ENCODE measurements at regions not wholly inside any gene's neighbourhood (a gene's known extent, or its start where the extent isn't known, plus 50 kb on each side); places are given as distances from the start of the nearest gene placed in this dataset.

DNA sequence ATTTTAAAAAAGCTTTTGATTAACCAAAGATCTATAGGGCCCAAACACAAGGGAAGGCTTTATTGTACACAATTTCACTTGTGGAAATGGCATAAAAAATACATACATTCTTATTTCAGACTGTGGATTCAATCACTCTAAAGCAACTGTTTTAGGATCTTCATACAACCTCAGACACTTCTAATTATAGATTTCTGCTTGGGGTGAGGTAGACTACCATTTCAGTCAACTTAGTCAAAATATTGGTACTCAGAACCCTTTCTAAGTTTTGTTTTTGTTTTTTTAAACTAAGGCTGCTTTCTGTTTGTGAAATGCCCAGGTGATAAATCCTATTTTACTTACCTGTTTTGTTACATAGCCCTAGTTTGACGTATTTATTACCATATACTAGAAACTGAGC is 284.5 kb upstream of the RASA1 start:
- Mint-ChIP-seq H3K27ac (no peak overlapping the region), H3K4me1 (ENCODE audit: low read depth) (peaks cover 30% of the 10 kb centered on the region), H3K9me3 (peaks cover 8% of the 10 kb centered on the region), H3K4me3 (no peak overlapping the region), H3K27me3 (no peaks in the 10 kb centered on the region), H3K36me3 (ENCODE audit: low read depth) (no peaks in the 10 kb centered on the region)
- intact Hi-C loops (cut with micrococcal nuclease) = loop anchor here (10.0 kb wide), 1 partner anchor 368 kb away; the partner anchor contains the start of gene COX7C

DNA sequence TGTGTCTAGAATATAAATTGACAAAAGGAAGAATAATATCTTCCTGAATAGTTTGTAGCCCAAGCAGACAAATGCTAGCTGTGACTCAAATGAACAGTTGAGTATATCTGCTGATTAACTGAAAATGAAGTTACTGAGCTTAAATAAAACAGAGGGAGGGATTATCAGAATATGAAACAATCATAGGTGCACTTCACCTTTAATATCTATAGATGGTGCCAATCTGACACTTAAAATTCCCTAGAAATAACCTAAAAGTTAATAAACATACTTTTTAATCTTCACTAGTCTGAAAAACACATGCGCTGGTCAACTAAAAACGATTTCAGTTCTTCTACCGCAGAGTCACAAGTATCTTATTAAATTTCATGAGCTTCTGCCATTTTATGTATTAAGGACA is 280.8 kb upstream of the RASA1 start:
- Mint-ChIP-seq H3K4me3 (no peak overlapping the region), H3K36me3 (ENCODE audit: low read depth) (no peaks in the 10 kb centered on the region), H3K27ac (no peak overlapping the region), H3K9me3 (peaks cover 5% of the 10 kb centered on the region), H3K4me1 (ENCODE audit: low read depth) (peaks cover 4% of the 10 kb centered on the region), H3K27me3 (no peaks in the 10 kb centered on the region)
- intact Hi-C loops (cut with micrococcal nuclease) = loop anchor here (10.0 kb wide), 1 partner anchor 372 kb away; the partner anchor contains the start of gene COX7C

DNA sequence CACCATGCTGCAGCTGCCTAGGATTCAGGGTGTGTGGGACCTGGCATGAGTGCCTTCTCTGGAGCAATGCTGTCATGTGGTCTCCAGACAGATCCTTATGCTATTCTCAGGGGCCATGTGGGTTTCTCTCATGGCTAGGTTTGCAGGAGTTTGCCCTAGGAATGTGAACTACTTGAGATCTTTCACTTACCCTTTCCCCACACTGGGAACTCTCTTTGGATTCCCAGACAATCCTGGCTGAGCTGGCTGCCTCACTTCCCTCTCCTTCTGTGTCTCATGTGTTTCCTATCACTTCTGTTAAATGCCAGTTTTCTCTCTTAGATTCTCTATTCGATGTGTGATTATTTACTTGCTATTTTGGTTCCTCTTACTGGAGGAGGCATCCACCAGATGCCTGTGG is 270.2 kb upstream of the RASA1 start:
- H3K27me3 Mint-ChIP-seq = no peaks in the 10 kb centered on the region
- H3K36me3 Mint-ChIP-seq (ENCODE audit: low read depth) = no peaks in the 10 kb centered on the region
- no peak overlapping the region for H3K4me3 Mint-ChIP-seq
- intact Hi-C loops (cut with micrococcal nuclease) = no loop called here
- peak overlapping the region; percentile 7 for H3K27ac Mint-ChIP-seq
- peaks cover 22% of the 10 kb centered on the region for H3K4me1 Mint-ChIP-seq (ENCODE audit: low read depth)
- peaks cover 9% of the 10 kb centered on the region for H3K9me3 Mint-ChIP-seq

DNA sequence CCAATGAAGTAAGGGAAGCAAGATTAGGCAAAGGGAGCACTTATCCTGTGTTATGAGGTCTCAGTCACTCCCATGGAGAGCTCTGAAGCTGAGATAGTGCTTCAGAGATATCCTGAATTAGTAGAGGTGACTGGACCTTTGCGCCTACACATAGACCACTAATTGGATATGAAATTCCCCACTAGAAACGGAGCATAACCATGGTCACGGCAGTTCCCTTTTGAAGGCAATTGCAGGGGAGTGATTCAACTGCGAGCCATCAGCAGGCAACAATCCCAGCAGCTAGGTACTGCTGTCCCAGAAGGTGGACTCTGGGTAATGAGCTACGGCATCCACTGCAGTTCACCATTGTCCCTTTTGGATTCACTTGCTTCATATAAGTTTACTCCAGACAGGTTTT is 267.7 kb upstream of the RASA1 start:
- no peak overlapping the region for H3K27ac Mint-ChIP-seq
- peaks cover 9% of the 10 kb centered on the region for H3K9me3 Mint-ChIP-seq
- H3K36me3 Mint-ChIP-seq (ENCODE audit: low read depth) = no peaks in the 10 kb centered on the region
- H3K27me3 Mint-ChIP-seq = no peaks in the 10 kb centered on the region
- H3K4me3 Mint-ChIP-seq = no peak overlapping the region
- H3K4me1 Mint-ChIP-seq (ENCODE audit: low read depth) = peaks cover 32% of the 10 kb centered on the region
- intact Hi-C loops (cut with micrococcal nuclease) = no loop called here

DNA sequence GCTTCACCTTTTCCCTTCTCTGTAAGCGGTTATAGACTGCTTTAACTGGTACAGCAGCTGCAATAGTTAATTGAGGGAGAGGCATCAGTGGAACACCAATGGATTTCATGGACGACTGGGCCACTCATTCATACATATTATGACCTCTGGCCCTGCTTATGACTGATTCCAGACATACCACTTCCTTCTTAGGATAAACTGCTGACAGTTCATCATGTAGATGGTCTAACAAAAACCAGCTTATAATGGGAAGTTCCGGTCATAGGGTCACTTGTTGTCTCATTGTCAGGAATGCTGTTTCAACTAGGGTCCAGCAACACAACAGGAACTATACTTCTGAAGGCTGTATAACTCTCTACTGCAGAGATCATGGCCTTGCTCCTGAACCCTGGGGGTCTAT is 265.2 kb upstream of the RASA1 start:
- no peak overlapping the region for H3K4me3 Mint-ChIP-seq
- H3K27me3 Mint-ChIP-seq = no peaks in the 10 kb centered on the region
- intact Hi-C loops (cut with micrococcal nuclease) = no loop called here
- H3K4me1 Mint-ChIP-seq (ENCODE audit: low read depth) = peaks cover 24% of the 10 kb centered on the region
- peaks cover 9% of the 10 kb centered on the region for H3K9me3 Mint-ChIP-seq
- H3K27ac Mint-ChIP-seq = peak overlapping the region; percentile 44
- no peaks in the 10 kb centered on the region for H3K36me3 Mint-ChIP-seq (ENCODE audit: low read depth)

DNA sequence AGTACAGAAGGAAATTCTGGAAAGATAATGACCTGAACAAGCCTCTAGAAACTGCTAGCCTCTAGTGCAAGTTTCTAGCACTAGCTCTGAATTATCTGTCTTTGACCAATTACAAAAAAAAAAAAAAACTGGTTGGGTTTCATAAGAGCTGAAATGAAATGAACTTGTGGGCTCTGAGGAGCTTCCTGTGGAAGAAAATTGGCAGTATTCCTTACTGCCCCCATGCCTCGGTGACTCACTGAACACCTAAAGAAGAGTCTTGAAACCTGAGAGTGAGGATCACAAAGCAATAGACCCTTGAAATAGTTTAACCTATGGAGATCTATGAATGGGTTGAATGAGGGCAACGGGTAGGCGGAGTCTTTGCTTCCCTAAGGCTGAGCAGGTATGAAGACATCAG is 263.6 kb upstream of the RASA1 start:
- Mint-ChIP-seq H3K4me3 (no peak overlapping the region), H3K36me3 (ENCODE audit: low read depth) (no peaks in the 10 kb centered on the region), H3K27ac (peak overlapping the region; percentile 27), H3K4me1 (ENCODE audit: low read depth) (peaks cover 16% of the 10 kb centered on the region), H3K27me3 (no peaks in the 10 kb centered on the region), H3K9me3 (peaks cover 9% of the 10 kb centered on the region)
- intact Hi-C loops (cut with micrococcal nuclease) = no loop called here

DNA sequence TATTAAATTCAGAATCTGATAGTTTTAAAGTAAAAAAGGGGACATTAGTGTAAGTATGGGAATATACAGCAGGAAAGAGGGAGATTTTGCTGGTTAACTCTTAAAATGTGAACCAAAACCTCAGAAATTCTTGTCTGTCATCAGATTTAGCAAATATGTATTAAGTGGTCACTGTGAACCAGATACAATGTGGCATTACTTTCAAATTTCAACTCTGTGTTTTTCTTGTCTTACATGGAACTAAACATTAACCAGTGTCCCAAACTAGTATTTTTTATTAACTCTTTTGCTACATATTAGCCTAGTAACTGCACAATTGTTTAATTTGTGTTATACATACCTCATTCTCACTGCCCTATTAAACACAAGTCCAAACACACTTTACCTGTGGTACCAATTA is 259.9 kb upstream of the RASA1 start:
- no peaks in the 10 kb centered on the region for H3K27me3 Mint-ChIP-seq
- H3K4me1 Mint-ChIP-seq (ENCODE audit: low read depth) = peaks cover 13% of the 10 kb centered on the region
- intact Hi-C loops (cut with micrococcal nuclease) = no loop called here
- no peak overlapping the region for H3K27ac Mint-ChIP-seq
- H3K36me3 Mint-ChIP-seq (ENCODE audit: low read depth) = no peaks in the 10 kb centered on the region
- H3K4me3 Mint-ChIP-seq = no peak overlapping the region
- no peaks in the 10 kb centered on the region for H3K9me3 Mint-ChIP-seq

DNA sequence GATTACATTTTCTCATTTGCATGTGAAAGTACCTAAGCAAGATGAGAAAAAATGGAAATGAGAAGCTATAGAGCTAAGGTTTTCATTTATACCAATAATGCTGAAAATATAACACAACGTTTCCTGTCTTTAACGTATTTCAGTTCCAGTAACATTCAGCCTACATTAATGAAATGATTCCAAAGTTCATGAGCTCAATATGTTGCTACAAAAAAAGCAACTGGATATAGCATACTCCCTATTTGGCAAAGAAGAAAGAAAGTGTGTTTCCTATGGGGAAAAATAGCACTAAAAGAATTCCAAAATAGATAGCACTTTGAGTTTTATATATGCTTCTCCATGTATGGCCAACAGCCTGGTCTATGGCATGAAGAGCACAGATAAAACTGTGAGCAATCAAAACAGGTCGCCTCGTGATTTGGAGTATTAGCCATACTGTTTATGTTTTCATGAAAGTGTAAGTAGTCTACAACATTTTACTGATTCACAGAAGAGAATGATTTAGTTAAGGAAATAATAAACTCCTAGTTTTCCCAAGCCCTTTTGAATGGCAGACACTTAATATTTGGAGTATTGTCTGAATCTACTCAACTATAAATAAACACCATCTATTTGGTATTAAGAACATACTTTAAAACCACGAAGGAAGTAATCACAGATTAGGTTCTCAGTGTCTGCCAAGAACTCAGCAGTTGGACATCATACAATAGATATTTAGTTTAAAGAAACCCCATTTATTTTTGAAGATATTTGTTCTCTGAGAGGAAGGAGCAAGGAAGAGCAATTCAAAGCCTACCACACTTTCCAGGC is 258.7 kb upstream of the RASA1 start:
- Mint-ChIP-seq H3K36me3 (ENCODE audit: low read depth) (no peaks in the 10 kb centered on the region), H3K27me3 (no peaks in the 10 kb centered on the region), H3K9me3 (no peaks in the 10 kb centered on the region)

DNA sequence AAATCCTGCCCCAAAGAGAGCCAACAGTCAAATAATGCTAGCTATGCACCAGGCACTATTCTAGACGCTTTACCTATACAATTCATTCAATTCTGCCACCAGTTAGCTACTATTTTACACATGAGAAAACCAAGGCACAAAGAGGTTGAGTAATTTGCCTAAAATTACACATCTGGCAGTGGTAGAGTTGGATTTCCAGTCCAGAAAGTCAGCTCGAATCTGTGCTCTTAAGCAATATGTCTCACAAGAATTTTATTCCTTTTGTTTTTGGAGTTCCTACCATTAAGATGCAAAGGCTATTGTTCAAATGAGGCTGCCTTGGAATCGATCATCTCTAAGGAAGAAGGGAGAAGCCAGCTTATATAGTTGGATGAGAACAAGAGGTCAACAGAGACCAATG is 256.9 kb upstream of the RASA1 start:
- no peak overlapping the region for H3K4me3 Mint-ChIP-seq
- intact Hi-C loops (cut with micrococcal nuclease) = no loop called here
- H3K9me3 Mint-ChIP-seq = no peaks in the 10 kb centered on the region
- peaks cover 5% of the 10 kb centered on the region for H3K4me1 Mint-ChIP-seq (ENCODE audit: low read depth)
- H3K36me3 Mint-ChIP-seq (ENCODE audit: low read depth) = no peaks in the 10 kb centered on the region
- no peak overlapping the region for H3K27ac Mint-ChIP-seq
- no peaks in the 10 kb centered on the region for H3K27me3 Mint-ChIP-seq

More for the DNA sequence above, 258.7 kb upstream of the RASA1 start:
- intact Hi-C loops (cut with micrococcal nuclease) = no loop called here
- no peak overlapping the region for H3K27ac Mint-ChIP-seq
- H3K4me1 Mint-ChIP-seq (ENCODE audit: low read depth) = peaks cover 5% of the 10 kb centered on the region
- H3K4me3 Mint-ChIP-seq = no peak overlapping the region

DNA sequence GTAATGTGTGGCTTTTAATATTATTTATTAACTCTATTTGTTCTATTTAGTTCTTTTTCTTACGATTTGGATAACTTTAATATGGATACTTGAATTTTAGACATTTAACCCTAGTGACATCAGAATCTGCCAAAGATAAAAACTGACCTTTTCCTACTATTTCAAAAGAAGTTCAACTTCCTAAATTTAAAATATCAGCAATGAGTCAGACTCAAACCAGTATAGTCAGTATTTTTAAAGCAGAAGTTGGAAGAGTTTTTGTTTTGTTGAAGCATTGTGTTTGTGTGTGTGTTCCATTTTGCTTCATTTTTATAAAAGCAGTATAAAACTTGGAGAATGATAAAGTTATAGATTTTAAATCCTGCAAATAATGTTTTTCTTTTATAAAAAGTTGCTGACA is 251.8 kb upstream of the RASA1 start:
- H3K36me3 Mint-ChIP-seq (ENCODE audit: low read depth) = peaks cover 5% of the 10 kb centered on the region
- intact Hi-C loops (cut with micrococcal nuclease) = loop anchor here (5.0 kb wide), 1 partner anchor 396 kb away; the partner anchor contains the start of gene CCNH
- no peaks in the 10 kb centered on the region for H3K27me3 Mint-ChIP-seq
- no peaks in the 10 kb centered on the region for H3K9me3 Mint-ChIP-seq
- H3K27ac Mint-ChIP-seq = peak overlapping the region; percentile 82
- H3K4me3 Mint-ChIP-seq = no peak overlapping the region
- H3K4me1 Mint-ChIP-seq (ENCODE audit: low read depth) = peaks cover 33% of the 10 kb centered on the region

DNA sequence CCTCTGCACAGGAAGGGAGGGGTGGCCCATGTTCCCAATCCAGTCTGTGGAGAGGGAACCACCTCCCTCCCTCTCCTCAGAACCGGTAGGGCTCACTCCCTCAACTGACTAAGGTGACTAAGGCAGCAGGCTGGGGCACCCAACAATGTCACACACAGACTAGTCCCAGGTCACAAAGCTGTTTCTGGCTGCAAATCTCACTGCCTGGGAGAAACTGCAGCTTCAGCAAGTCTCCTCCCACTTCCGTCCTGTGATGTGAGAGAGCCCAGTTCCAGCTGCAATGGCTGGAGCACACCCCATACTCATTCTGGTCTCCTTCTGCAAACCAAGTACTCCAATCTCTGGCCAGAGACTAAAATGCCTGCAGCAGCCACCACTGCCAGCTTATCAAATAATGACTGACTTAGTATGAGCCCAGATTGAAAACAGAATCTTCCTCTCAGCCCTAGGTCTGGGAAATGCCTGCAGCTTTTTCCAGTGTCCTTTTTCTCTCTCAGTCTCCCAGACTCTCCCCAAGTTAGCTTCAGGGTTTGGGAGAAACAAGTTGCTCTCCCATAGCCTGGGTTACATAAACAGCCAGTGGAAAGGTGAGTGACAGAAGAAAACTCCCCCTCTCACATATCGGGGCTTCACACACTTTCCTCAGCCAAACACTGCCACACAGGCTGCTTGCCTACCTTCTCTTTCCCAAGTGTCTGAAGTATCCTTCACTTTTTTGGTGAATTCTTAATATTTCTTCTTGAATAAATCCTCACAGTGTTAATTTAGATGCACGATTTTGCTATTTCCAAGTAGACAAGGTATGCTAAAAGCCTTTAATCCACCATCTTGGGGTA is 247.4 kb upstream of the RASA1 start:
- Mint-ChIP-seq H3K36me3 (ENCODE audit: low read depth) (peaks cover 5% of the 10 kb centered on the region), H3K4me1 (ENCODE audit: low read depth) (peaks cover 41% of the 10 kb centered on the region), H3K27me3 (no peaks in the 10 kb centered on the region), H3K9me3 (peaks cover 17% of the 10 kb centered on the region), H3K4me3 (peak overlapping the region; percentile 9), H3K27ac (peak overlapping the region; percentile 84)
- intact Hi-C loops (cut with micrococcal nuclease) = no loop called here

DNA sequence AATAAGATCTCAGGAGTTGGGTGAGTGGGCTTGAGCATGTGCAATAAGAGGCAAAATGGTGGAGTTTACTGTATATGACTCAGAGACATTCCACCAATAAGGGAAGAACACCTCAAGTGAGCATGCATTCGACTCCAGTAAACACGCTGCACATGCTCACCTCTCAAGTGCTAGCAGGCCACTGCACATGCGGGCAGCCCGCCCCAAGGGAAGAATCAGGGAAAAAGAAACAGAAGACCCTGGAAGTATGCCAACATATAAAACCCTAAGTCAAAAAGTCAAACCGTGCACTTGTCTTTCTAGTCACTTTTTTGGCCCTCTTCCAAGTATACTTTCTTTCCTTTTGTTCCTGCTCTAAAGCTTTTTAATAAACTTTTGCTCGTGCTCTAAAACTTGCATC is 245.3 kb upstream of the RASA1 start:
- intact Hi-C loops (cut with micrococcal nuclease) = no loop called here
- Mint-ChIP-seq H3K36me3 (ENCODE audit: low read depth) (peaks cover 5% of the 10 kb centered on the region), H3K4me1 (ENCODE audit: low read depth) (peaks cover 48% of the 10 kb centered on the region), H3K27ac (no peak overlapping the region), H3K9me3 (peaks cover 17% of the 10 kb centered on the region), H3K4me3 (no peak overlapping the region), H3K27me3 (peaks cover under 1% of the 10 kb centered on the region)

DNA sequence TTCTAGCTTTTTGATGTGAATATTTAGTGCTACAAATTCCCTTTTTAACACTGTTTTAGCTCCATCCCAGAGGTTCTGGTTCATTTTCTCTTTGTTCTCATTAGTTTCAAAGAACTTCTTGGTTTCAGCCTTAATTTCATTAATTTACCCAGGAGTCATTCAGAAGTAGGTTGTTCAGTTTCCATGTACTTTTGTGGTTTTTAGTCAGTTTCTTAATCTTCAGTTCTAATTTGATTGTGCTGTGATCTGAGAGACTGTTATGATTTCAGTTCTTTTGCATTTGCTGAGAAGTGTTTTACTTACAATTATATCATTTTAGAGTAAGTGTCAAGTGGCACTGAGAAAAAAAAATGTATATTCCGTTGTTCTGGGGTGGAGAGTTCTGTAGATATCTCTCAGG is 240.1 kb upstream of the RASA1 start:
- Mint-ChIP-seq H3K4me1 (ENCODE audit: low read depth) (peaks cover 10% of the 10 kb centered on the region), H3K9me3 (peaks cover 17% of the 10 kb centered on the region), H3K27me3 (peaks cover 2% of the 10 kb centered on the region), H3K4me3 (no peak overlapping the region), H3K27ac (no peak overlapping the region), H3K36me3 (ENCODE audit: low read depth) (no peaks in the 10 kb centered on the region)
- intact Hi-C loops (cut with micrococcal nuclease) = no loop called here

DNA sequence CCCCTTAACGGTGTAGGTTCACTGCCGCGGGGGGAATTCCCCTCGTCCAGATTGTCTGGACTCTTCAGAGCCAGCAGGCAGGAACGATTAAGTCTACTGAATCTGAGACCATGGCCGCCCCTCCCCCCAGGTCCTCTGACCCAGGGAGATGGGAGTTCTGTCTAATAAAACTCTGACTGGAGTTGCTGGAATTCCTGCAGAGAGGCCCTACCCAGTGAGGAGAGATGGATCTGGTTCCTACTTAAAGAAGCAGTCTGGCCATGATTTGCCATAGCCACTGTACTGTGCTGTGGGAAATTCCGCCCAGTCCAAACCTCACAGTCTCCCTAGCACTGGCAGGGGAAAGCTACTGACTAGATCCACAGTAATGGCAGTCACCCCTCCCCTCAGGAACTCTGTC is 237.7 kb upstream of the RASA1 start:
- Mint-ChIP-seq H3K4me3 (no peak overlapping the region), H3K36me3 (ENCODE audit: low read depth) (no peaks in the 10 kb centered on the region), H3K27ac (no peak overlapping the region), H3K27me3 (peaks cover 2% of the 10 kb centered on the region), H3K4me1 (ENCODE audit: low read depth) (peaks cover 7% of the 10 kb centered on the region), H3K9me3 (no peaks in the 10 kb centered on the region)
- intact Hi-C loops (cut with micrococcal nuclease) = no loop called here

Data from dendritic cell treated with granulocyte-macrophage colony-stimulating factor and Interleukin-4, amounts not matched to agents 40 ng/mL and 50 ng/mL, for 4 days (primary cell).